ENCODE measurements at regions not wholly inside any gene's neighbourhood (a gene's known extent, or its start where the extent isn't known, plus 50 kb on each side); places are given as distances from the start of the nearest gene placed in this dataset.

GRCh38 chr4:100970414-100970813, 376.9 kb downstream of the PPP3CA start:
- in situ Hi-C loops (cut with MboI; ENCODE audit: low sequenced_read_pairs, unreplicated experiment), result no loop called here
- DNase-seq (ENCODE audit: low spot score), result no peak
- no peak for TF ChIP-seq CTCF (IDR thresholded peaks at IDR 0.05; ENCODE audit: borderline replicate concordance, control extremely low read depth, extremely low read depth, insufficient read depth, missing control alignments)

- in situ Hi-C loops (cut with MboI; ENCODE audit: low sequenced_read_pairs, unreplicated experiment), result no loop called here
- TF ChIP-seq CTCF (IDR thresholded peaks at IDR 0.05; ENCODE audit: borderline replicate concordance, control extremely low read depth, extremely low read depth, insufficient read depth, missing control alignments), result no peak
- DNase-seq (ENCODE audit: low spot score), result no peak
Measured at GRCh38 chr4:100969925-100970324, 377.4 kb downstream of the PPP3CA start.

GRCh38 chr4:100968046-100968445, 379.3 kb downstream of the PPP3CA start:
- TF ChIP-seq CTCF (IDR thresholded peaks at IDR 0.05; ENCODE audit: borderline replicate concordance, control extremely low read depth, extremely low read depth, insufficient read depth, missing control alignments), result no peak
- DNase-seq (ENCODE audit: low spot score), result no peak
- in situ Hi-C loops (cut with MboI; ENCODE audit: low sequenced_read_pairs, unreplicated experiment), result no loop called here

- in situ Hi-C loops (cut with MboI; ENCODE audit: low sequenced_read_pairs, unreplicated experiment), result no loop called here
- no peak for TF ChIP-seq CTCF (IDR thresholded peaks at IDR 0.05; ENCODE audit: borderline replicate concordance, control extremely low read depth, extremely low read depth, insufficient read depth, missing control alignments)
- no peak for DNase-seq (ENCODE audit: low spot score)
Measured at GRCh38 chr4:100963627-100964026, 383.7 kb downstream of the PPP3CA start.

- in situ Hi-C loops (cut with MboI; ENCODE audit: low sequenced_read_pairs, unreplicated experiment), result no loop called here
- TF ChIP-seq CTCF (IDR thresholded peaks at IDR 0.05; ENCODE audit: borderline replicate concordance, control extremely low read depth, extremely low read depth, insufficient read depth, missing control alignments), result no peak
- DNase-seq (ENCODE audit: low spot score), result no peak
Measured at GRCh38 chr4:100962698-100963097, 384.6 kb downstream of the PPP3CA start.

- DNase-seq (ENCODE audit: low spot score), result no peak
- no peak for TF ChIP-seq CTCF (IDR thresholded peaks at IDR 0.05; ENCODE audit: borderline replicate concordance, control extremely low read depth, extremely low read depth, insufficient read depth, missing control alignments)
- in situ Hi-C loops (cut with MboI; ENCODE audit: low sequenced_read_pairs, unreplicated experiment), result no loop called here
Measured at GRCh38 chr4:100960232-100960631, 387.1 kb downstream of the PPP3CA start.

- in situ Hi-C loops (cut with MboI; ENCODE audit: low sequenced_read_pairs, unreplicated experiment), result no loop called here
- TF ChIP-seq CTCF (IDR thresholded peaks at IDR 0.05; ENCODE audit: borderline replicate concordance, control extremely low read depth, extremely low read depth, insufficient read depth, missing control alignments), result no peak
- no peak for DNase-seq (ENCODE audit: low spot score)
Measured at GRCh38 chr4:100954046-100954445, 393.3 kb downstream of the PPP3CA start.

All from GM13976 (cell line).